GM12878 (cell line): ENCODE measurements at regions not wholly inside any gene's neighbourhood (a gene's known extent, or its start where the extent isn't known, plus 50 kb on each side); places are given as distances from the start of the nearest gene placed in this dataset.

Source experiments
- ATAC-seq: fragments of 200-7000 bp; cut with Tn5 transposase; 3 replicates; pipeline ENCODE4 v1.9.1; 2020; ENCODE audit warnings: mild to moderate bottlenecking, moderate library complexity
- BruUV-seq: library from RNA; stranded (reverse); fragments of 400-500 nt; replicated peaks from 2 replicates; lab custom pipeline; 2021; lab: Mats Ljungman, UMichigan
- CTCF ChIA-PET: fragments of 300-600 bp; sonication (Branson Sonifier 250); formaldehyde crosslinking; extraction: SDS; loops from one replicate; lab custom pipeline; 2021; ENCODE audit warnings: inconsistent platforms; lab: Yijun Ruan, JAX
- POLR2A ChIA-PET: fragments of 350-600 bp; formaldehyde crosslinking; extraction: SDS; loops from one replicate; lab custom pipeline; 2021; ENCODE audit warnings: inconsistent platforms; lab: Charles Lee
- RAD21 ChIA-PET: fragments of 300-600 bp; sonication (Branson Sonifier 250); formaldehyde crosslinking; loops from one replicate; lab custom pipeline; 2023; ENCODE audit warnings: antibody characterized with exemption; ENCODE audit not compliant: unreplicated experiment; lab: Charles Lee
- SMC1A ChIA-PET: fragments of 300-600 bp; sonication (Branson Sonifier 250); formaldehyde crosslinking; loops from one replicate; lab custom pipeline; 2023; ENCODE audit not compliant: unreplicated experiment, uncharacterized antibody; lab: Charles Lee
- DNase-seq: peaks from one replicate; pipeline ENCODE4 v3.0.0-alpha.2; 2011; ENCODE audit warnings: low read depth, low spot score
- FAIRE-seq: peaks from 3 replicates; lab custom pipeline; 2011; peaks lifted over from hg19 to GRCh38; lab: Jason Lieb, UNC
- H2AFZ ChIP-seq: 2 replicates; pipeline ENCODE4 v1.6.0; 2011; ENCODE audit warnings: low read depth, low read length, control low read depth; ENCODE audit not compliant: control insufficient read depth
- H3K27ac ChIP-seq: 2 replicates; pipeline ENCODE4 v1.5.1; 2011; ENCODE audit warnings: control low read depth; ENCODE audit not compliant: control insufficient read depth, insufficient read depth
- H3K27me3 ChIP-seq, 2 experiments: replicated peaks in 1 of 2; 2 replicates each; pipeline versions ENCODE4 v1.6.0 to v1.6.1; 2011; ENCODE audit warnings: low read length in 1 of 2; ENCODE audit not compliant: control insufficient read depth in 2 of 2, insufficient read depth in 2 of 2
- H3K36me3 ChIP-seq, 2 experiments: 2 replicates each; pipeline ENCODE4 v1.5.1; 2011; ENCODE audit warnings: low read length in 1 of 2; ENCODE audit not compliant: control insufficient read depth in 2 of 2, insufficient read depth in 2 of 2
- H3K4me1 ChIP-seq: 2 replicates; pipeline ENCODE4 v1.6.1; 2011; ENCODE audit warnings: mild to moderate bottlenecking, low read length, moderate library complexity, mixed read lengths; ENCODE audit not compliant: control insufficient read depth, insufficient read depth
- H3K4me2 ChIP-seq: 2 replicates; pipeline ENCODE4 v1.6.0; 2011; ENCODE audit warnings: control low read depth; ENCODE audit not compliant: control insufficient read depth, insufficient read depth
- H3K4me3 ChIP-seq: fragments of 200-600 bp; sonication (generic); 2 replicates; pipeline ENCODE4 v1.5.1; 2016
- H3K79me2 ChIP-seq: 2 replicates; pipeline ENCODE4 v1.6.0; 2011; ENCODE audit warnings: low read length; ENCODE audit not compliant: control insufficient read depth, insufficient read depth
- H3K9ac ChIP-seq: 2 replicates; pipeline ENCODE4 v1.8.0; 2011; ENCODE audit warnings: low read length, control low read depth, mixed read lengths; ENCODE audit not compliant: control insufficient read depth, insufficient read depth
- H3K9me3 ChIP-seq: replicated peaks from 3 replicates; pipeline ENCODE4 v1.5.1; 2011; ENCODE audit warnings: mild to moderate bottlenecking, low read length; ENCODE audit not compliant: control insufficient read depth, insufficient read depth
- H4K20me1 ChIP-seq: 2 replicates; pipeline ENCODE4 v1.6.0; 2011; ENCODE audit not compliant: control insufficient read depth, insufficient read depth
- BACH1 ChIP-seq: fragments of 450-650 bp; IDR thresholded peaks from 2 replicates; pipeline ENCODE4 v1.6.1; 2017; ENCODE audit warnings: mild to moderate bottlenecking, borderline replicate concordance
- JUND ChIP-seq: IDR thresholded peaks from 2 replicates; pipeline ENCODE4 v1.6.1; 2012; ENCODE audit warnings: low read depth, mild to moderate bottlenecking, low read length, improper control_type of control experiment, moderate library complexity
- NFIC ChIP-seq: IDR thresholded peaks from 2 replicates; pipeline ENCODE4 v1.6.1; 2012; ENCODE audit warnings: low read depth, mild to moderate bottlenecking, inconsistent platforms, low read length, moderate library complexity
- SPI1 ChIP-seq: IDR thresholded peaks from 2 replicates; pipeline ENCODE4 v1.6.1; 2011; ENCODE audit warnings: low read depth, mild to moderate bottlenecking, low read length, moderate library complexity, borderline replicate concordance; ENCODE audit not compliant: insufficient read depth
- SREBF2 ChIP-seq: IDR thresholded peaks from 2 replicates; pipeline ENCODE4 v1.6.1; 2012; ENCODE audit warnings: mild to moderate bottlenecking, low read length
- TAF1 ChIP-seq: IDR thresholded peaks from 2 replicates; pipeline ENCODE4 v1.6.1; 2011; ENCODE audit warnings: mild to moderate bottlenecking, low read depth, low read length, borderline replicate concordance
- TARDBP ChIP-seq: IDR thresholded peaks from 2 replicates; pipeline ENCODE4 v1.6.1; 2016; ENCODE audit warnings: borderline replicate concordance
- in situ Hi-C: fragments of 300-500 bp; cut with MboI; formaldehyde crosslinking; loops from 9 replicates; pipeline ENCODE4 v1.14.3; 2018; ENCODE audit warnings: mixed read lengths
- intact Hi-C: fragments of 100-400 bp; cut with micrococcal nuclease; formaldehyde crosslinking; loops from one replicate; pipeline ENCODE4 v1.14.2; 2022; ENCODE audit not compliant: unreplicated experiment
- TF ChIP-seq, protein P1 (sequence below): fragments of 450-650 bp; formaldehyde crosslinking; IDR thresholded peaks from 2 replicates; pipeline ENCODE4 v1.4.0; 2022; ENCODE audit warnings: mild to moderate bottlenecking, moderate library complexity

- Histone ChIP-seq H3K36me3 (no peaks in the 10 kb centered on the region), H3K9ac (no peak overlapping the region), H3K27me3 (no peaks in the 10 kb centered on the region; a peak in 1 of 4 replicates), H2AFZ (no peak overlapping the region)
- intact Hi-C loops, result no loop called here
- DNase-seq, result no peak
- FAIRE-seq, result no peak
- no TSS peak for BruUV-seq
- SMC1A ChIA-PET, result no interaction called here
- TF ChIP-seq JUND (no peak), SREBF2 (no peak), BACH1 (no peak), SPI1 (no peak), NFIC (no peak), TAF1 (no peak), TARDBP (no peak)
- TF ChIP-seq, protein P1, sequence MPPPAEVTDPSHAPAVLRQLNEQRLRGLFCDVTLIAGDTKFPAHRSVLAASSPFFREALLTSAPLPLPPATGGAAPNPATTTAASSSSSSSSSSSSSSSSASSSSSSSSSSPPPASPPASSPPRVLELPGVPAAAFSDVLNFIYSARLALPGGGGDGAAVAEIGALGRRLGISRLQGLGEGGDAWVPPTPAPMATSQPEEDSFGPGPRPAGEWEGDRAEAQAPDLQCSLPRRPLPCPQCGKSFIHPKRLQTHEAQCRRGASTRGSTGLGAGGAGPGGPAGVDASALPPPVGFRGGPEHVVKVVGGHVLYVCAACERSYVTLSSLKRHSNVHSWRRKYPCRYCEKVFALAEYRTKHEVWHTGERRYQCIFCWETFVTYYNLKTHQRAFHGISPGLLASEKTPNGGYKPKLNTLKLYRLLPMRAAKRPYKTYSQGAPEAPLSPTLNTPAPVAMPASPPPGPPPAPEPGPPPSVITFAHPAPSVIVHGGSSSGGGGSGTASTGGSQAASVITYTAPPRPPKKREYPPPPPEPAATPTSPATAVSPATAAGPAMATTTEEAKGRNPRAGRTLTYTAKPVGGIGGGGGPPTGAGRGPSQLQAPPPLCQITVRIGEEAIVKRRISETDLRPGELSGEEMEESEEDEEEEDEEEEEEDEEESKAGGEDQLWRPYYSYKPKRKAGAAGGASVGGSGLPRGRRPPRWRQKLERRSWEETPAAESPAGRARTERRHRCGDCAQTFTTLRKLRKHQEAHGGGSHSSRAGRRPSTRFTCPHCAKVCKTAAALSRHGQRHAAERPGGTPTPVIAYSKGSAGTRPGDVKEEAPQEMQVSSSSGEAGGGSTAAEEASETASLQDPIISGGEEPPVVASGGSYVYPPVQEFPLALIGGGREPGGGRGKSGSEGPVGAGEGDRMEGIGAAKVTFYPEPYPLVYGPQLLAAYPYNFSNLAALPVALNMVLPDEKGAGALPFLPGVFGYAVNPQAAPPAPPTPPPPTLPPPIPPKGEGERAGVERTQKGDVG (CRISPR knock-in tag), result no peak
- TF ChIP-seq, all 136 proteins: peak for 0
- Histone ChIP-seq H3K27ac (no peak overlapping the region), H3K4me3 (no peak overlapping the region), H3K4me1 (no peaks in the 10 kb centered on the region), H3K9me3 (no peaks in the 10 kb centered on the region), H3K79me2 (no peaks in the 10 kb centered on the region), H3K4me2 (no peak overlapping the region), H4K20me1 (no peaks in the 10 kb centered on the region)
- ChIA-PET POLR2A (no interaction called here), CTCF (no interaction called here), RAD21 (no interaction called here)
- in situ Hi-C loops, result no loop called here
- ATAC-seq, result no peak
Observed at GRCh38 chr20:8943631-8944030, 125.3 kb upstream of the PLCB4 start.
